GM12872 (cell line): ENCODE measurements at regions not wholly inside any gene's neighbourhood (a gene's known extent, or its start where the extent isn't known, plus 50 kb on each side); places are given as distances from the start of the nearest gene placed in this dataset.

ENCODE experiments used
- TF ChIP-seq, protein P1 (sequence below): IDR thresholded peaks from 3 replicates; pipeline ENCODE4 v1.5.1; 2011; ENCODE audit warnings: low read depth, mild to moderate bottlenecking, low read length, moderate library complexity; ENCODE audit not compliant: insufficient read depth

DNA sequence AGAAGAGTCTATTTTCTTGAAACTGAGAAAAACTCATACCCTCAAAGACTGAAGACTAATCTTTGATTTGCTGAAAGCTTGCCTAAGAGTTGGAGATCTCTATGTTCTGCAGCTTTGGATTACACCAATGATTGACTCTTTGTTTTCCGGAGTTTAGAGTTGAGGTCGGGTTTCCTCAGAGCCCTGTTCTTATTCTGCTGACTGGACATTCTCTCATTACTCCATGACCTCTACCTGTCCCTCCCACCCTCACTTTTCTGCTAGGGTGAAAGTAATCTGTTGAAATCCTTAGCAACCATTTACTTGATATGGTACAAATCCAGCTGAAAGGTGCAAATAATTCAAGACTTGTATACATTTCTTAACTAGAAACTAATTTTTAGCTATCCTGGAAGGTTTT is 421.5 kb upstream of the FRG1 start:
- TF ChIP-seq, protein P1, sequence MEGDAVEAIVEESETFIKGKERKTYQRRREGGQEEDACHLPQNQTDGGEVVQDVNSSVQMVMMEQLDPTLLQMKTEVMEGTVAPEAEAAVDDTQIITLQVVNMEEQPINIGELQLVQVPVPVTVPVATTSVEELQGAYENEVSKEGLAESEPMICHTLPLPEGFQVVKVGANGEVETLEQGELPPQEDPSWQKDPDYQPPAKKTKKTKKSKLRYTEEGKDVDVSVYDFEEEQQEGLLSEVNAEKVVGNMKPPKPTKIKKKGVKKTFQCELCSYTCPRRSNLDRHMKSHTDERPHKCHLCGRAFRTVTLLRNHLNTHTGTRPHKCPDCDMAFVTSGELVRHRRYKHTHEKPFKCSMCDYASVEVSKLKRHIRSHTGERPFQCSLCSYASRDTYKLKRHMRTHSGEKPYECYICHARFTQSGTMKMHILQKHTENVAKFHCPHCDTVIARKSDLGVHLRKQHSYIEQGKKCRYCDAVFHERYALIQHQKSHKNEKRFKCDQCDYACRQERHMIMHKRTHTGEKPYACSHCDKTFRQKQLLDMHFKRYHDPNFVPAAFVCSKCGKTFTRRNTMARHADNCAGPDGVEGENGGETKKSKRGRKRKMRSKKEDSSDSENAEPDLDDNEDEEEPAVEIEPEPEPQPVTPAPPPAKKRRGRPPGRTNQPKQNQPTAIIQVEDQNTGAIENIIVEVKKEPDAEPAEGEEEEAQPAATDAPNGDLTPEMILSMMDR = no peak

DNA sequence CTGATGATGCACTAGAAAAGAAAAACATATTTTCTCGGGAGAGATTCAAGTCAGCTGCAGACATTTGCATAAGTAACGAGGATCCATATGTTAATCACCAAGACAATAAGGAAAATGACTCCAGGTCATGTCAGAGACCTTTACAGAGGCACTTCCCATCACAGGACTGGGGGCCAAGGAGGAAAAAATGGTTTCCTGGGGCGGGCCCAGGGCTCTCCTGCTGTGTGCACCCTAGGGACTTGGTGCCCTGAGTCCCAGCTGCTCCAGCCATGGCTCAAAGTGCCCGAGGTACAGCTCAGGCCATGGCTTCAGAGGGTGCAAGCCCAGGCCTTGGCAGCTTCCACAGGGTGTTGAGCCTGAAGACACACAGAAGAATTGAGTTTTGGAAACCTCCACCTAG is 415.4 kb upstream of the FRG1 start:
- TF ChIP-seq, protein P1 = no peak

DNA sequence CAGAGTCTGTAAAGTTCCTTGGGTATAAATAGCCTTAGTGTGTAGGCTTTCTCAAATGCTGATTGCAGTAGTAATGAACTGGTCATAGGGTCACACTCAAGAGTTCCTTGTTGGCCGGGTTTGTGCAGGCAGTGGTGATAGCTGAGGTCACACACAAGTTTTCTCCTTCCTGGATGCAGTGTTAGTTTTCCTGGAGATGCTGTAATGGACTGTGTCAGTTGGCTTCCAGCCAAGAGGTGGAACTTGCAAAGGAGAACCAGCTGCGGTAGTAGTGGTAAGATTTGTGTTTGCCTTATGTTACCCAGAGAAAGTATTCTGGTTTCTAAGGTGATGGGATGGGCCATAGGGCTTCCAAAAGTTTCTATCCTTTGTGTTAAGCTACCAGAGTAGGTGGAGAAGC is 409.8 kb upstream of the FRG1 start:
- TF ChIP-seq, protein P1 = no peak

DNA sequence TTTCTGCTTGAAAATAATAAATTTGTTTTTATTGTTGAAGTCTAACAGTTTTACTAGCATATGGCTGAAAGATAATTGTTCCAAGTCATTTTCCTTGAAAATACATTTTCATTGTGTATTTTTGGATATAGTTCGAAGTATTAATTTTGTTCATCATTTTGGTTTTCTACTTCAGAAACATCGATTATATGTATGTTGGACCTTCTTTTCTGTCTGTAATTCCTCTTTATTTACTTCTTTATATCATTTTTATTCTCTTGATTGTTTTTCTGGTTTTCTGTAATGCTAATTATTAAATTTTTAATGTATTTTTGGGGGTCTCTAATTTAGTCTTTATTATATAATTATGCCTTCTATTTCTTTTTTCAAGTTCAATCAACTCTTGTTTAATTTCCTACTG is 407.1 kb upstream of the FRG1 start:
- TF ChIP-seq, protein P1 = no peak

DNA sequence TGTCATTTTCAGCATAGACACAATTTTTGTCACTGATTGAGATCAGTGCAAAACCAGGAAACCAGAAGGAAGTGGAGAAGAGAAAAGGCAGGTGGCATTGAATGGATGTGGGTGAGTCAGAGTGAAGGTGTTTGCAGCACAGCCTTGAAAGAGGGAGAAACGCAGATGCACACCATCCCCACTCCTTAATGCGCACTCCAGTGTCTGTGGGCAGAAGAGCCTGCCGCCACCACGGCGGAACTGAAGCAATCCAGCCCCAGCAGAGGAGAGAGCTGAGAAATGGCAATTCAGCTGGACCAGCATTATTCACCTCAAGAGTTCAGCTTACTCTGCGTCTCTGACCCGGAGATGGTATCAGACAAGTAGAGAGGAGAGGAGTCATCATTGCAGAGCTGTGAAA is 393.1 kb upstream of the FRG1 start:
- TF ChIP-seq, protein P1 = no peak

DNA sequence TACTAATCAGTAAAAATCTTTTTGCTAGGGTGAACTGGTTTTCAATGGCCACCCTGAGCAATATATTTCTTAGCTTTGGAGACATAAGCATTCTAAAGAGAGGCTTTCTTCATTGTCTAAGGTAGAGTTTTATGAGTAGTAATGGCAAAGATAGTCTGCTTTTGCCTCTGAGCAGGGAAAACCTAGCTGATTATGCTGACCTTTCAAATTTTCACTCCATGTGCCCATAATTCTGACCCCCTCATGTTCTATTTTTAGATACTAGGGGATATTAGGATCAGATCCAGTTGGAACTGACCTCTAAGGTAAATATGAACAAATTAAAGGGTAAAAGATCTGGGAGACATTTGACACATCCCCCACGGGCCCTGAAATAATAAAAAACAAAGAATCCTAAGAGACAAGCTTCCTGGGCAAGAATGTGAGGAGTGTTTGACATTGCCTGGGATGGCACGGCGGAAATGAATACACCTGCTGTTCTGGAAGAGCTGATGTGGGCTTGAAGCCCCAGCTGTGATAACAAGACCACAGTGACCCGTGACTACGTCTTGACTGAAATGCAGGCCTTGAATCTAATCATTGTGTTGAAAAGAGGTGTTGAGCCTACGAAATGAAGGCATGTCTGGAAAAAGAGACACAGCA is 392.1 kb upstream of the FRG1 start:
- TF ChIP-seq, protein P1 = no peak

DNA sequence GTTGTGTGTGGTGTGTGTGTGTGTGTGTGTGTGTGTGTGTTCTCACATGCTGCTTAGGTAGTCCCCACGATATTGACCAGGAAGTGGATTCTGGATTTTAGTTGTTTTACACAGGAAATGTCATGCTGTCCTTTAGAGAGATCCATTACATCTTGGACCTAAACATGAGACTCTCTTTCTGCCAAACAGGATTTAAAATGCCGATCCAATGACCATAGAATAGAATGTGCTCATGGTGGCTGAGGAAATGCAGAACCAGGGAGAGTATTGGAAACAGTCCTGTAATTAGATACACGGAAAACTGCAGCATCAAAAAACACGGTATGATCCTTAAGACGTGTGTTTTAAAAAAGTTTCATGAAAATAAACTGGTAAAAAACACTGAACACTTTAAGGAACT is 347.8 kb upstream of the FRG1 start:
- TF ChIP-seq, protein P1 = no peak
